HEK293T (cell line): ENCODE measurements at regions not wholly inside any gene's neighbourhood (a gene's known extent, or its start where the extent isn't known, plus 50 kb on each side); places are given as distances from the start of the nearest gene placed in this dataset.

ENCODE experiments used
- CTBP1 ChIP-seq: fragments of 450-650 bp; IDR thresholded peaks from 2 replicates; pipeline ENCODE4 v1.6.1; 2016; ENCODE audit warnings: borderline replicate concordance
- FOXK2 ChIP-seq: fragments of 450-650 bp; IDR thresholded peaks from 2 replicates; pipeline ENCODE4 v1.6.1; 2016; ENCODE audit warnings: mild to moderate bottlenecking
- SUZ12 ChIP-seq: fragments of 450-650 bp; IDR thresholded peaks from 2 replicates; pipeline ENCODE4 v1.6.1; 2016; ENCODE audit warnings: mild to moderate bottlenecking
- TARDBP ChIP-seq: fragments of 450-650 bp; IDR thresholded peaks from 2 replicates; pipeline ENCODE4 v1.6.1; 2016

GRCh38 chr22:47710135-47710534 is 947.7 kb downstream of the TBC1D22A start:
- TF ChIP-seq TARDBP (no peak), SUZ12 (no peak), CTBP1 (no peak), FOXK2 (no peak)
